SK-N-SH (cell line): ENCODE measurements at regions not wholly inside any gene's neighbourhood (a gene's known extent, or its start where the extent isn't known, plus 50 kb on each side); places are given as distances from the start of the nearest gene placed in this dataset.

Experiments
- CTCF ChIA-PET: fragments of 300-600, 350-600 bp; formaldehyde crosslinking; extraction: SDS; loops from one replicate; lab custom pipeline; 2021; lab: Yijun Ruan, JAX
- POLR2A ChIA-PET: fragments of 350-600 bp; sonication (Branson Sonifier 250); formaldehyde crosslinking; extraction: SDS; loops from one replicate; lab custom pipeline; 2020; ENCODE audit warnings: antibody characterized with exemption, inconsistent platforms; lab: Yijun Ruan, JAX
- DNase-seq: peaks from one replicate; pipeline ENCODE4 v3.0.0; 2012
- H2AFZ ChIP-seq: fragments of 200-600 bp; sonication (generic); 2 replicates; pipeline ENCODE4 v1.8.1; 2016; ENCODE audit warnings: antibody characterized with exemption, mild to moderate bottlenecking, low read depth
- H3F3A ChIP-seq: fragments of 200-600 bp; sonication (generic); replicated peaks from 2 replicates; pipeline ENCODE3; 2016; ENCODE audit warnings: antibody characterized with exemption, mild to moderate bottlenecking; ENCODE audit not compliant: insufficient read depth
- H3K27ac ChIP-seq, 2 experiments: fragments of 200-500 bp in 1 of 2; fragments of 200-600 bp in 1 of 2; sonication (Bioruptor generic) in 1 of 2; sonication (generic), shearing (Covaris generic) in 1 of 2; 2 replicates each; pipeline versions ENCODE4 v1.5.1 to v1.6.1; 2014 to 2016; ENCODE audit warnings: low read depth in 2 of 2, inconsistent platforms in 1 of 2, low read length in 1 of 2, mild to moderate bottlenecking in 1 of 2, mixed read lengths in 1 of 2
- H3K27me3 ChIP-seq: fragments of 200-600 bp; sonication (generic), shearing (Covaris generic); 2 replicates; pipeline ENCODE4 v1.6.1; 2016; ENCODE audit warnings: mixed run types; ENCODE audit not compliant: insufficient read depth
- H3K36me3 ChIP-seq, 2 experiments: fragments of 200-500 bp in 1 of 2; fragments of 200-600 bp in 1 of 2; sonication (Bioruptor generic) in 1 of 2; sonication (generic) in 1 of 2; replicated peaks in 1 of 2; 2 replicates each; pipeline versions ENCODE3 to v1.5.1; 2014 to 2016; ENCODE audit warnings: low read length in 1 of 2, mild to moderate bottlenecking in 1 of 2; ENCODE audit not compliant: insufficient read depth in 2 of 2, control insufficient read depth in 1 of 2
- H3K4me1 ChIP-seq, 2 experiments: fragments of 200-500 bp in 1 of 2; fragments of 200-600 bp in 1 of 2; sonication (Bioruptor generic) in 1 of 2; sonication (generic), shearing (Covaris generic) in 1 of 2; 2 replicates each; pipeline versions ENCODE4 v1.5.1 to v1.6.1; 2014 to 2016; ENCODE audit warnings: low read depth in 1 of 2, low read length in 1 of 2, mixed run types in 1 of 2; ENCODE audit not compliant: insufficient read depth in 2 of 2, control insufficient read depth in 1 of 2
- H3K4me2 ChIP-seq: fragments of 200-600 bp; sonication (generic), shearing (Covaris generic); 2 replicates; pipeline ENCODE4 v1.6.1; 2017; ENCODE audit warnings: mixed run types
- H3K4me3 ChIP-seq, 2 experiments: fragments of 200-500 bp in 1 of 2; fragments of 200-600 bp in 1 of 2; sonication (Bioruptor generic) in 1 of 2; sonication (generic), shearing (Covaris generic) in 1 of 2; 2 replicates each; pipeline versions ENCODE4 v1.5.1 to v1.8.1; 2014 to 2016; ENCODE audit warnings: low read depth in 2 of 2, inconsistent platforms in 1 of 2, low read length in 1 of 2, mild to moderate bottlenecking in 1 of 2, mixed read lengths in 1 of 2, moderate library complexity in 1 of 2
- H3K79me2 ChIP-seq: fragments of 200-600 bp; sonication (generic); 2 replicates; pipeline ENCODE4 v1.8.1; 2017; ENCODE audit warnings: mild to moderate bottlenecking; ENCODE audit not compliant: insufficient read depth
- H3K9ac ChIP-seq: fragments of 200-600 bp; sonication (generic); 2 replicates; pipeline ENCODE4 v1.6.1; 2017; ENCODE audit warnings: mixed run types
- H3K9me2 ChIP-seq: fragments of 200-600 bp; sonication (generic); 2 replicates; pipeline ENCODE4 v1.6.1; 2017; ENCODE audit warnings: mixed run types
- H3K9me3 ChIP-seq: fragments of 200-600 bp; sonication (generic); 2 replicates; pipeline ENCODE4 v1.6.1; 2017; ENCODE audit warnings: mixed run types, mild to moderate bottlenecking, moderate library complexity
- H4K20me1 ChIP-seq: fragments of 200-600 bp; sonication (generic); 2 replicates; pipeline ENCODE4 v1.6.1; 2017; ENCODE audit warnings: mild to moderate bottlenecking, mixed run types; ENCODE audit not compliant: insufficient read depth
- CHD2 ChIP-seq: fragments of 150-350 bp; IDR thresholded peaks from 2 replicates; pipeline ENCODE4 v1.6.1; 2018; ENCODE audit warnings: low read length; ENCODE audit not compliant: partially characterized antibody
- EP300 ChIP-seq, 2 experiments: IDR thresholded peaks; 2 replicates each; pipeline versions ENCODE4 v1.4.0 to v1.6.1; 2012; ENCODE audit warnings: borderline replicate concordance in 1 of 2, low read depth in 1 of 2, low read length in 1 of 2
- EZH2phosphoT487 ChIP-seq: fragments of 200-600 bp; sonication (generic); IDR thresholded peaks from 2 replicates; pipeline ENCODE4 v1.6.1; 2017; ENCODE audit warnings: low read depth, mixed run types, mild to moderate bottlenecking, antibody characterized with exemption, moderate library complexity, borderline replicate concordance
- FOSL2 ChIP-seq: IDR thresholded peaks from 2 replicates; pipeline ENCODE4 v1.4.0; 2012; ENCODE audit warnings: low read depth, mild to moderate bottlenecking, moderate library complexity, borderline replicate concordance
- GABPA ChIP-seq: IDR thresholded peaks from 2 replicates; pipeline ENCODE4 v1.4.0; 2012; ENCODE audit warnings: low read depth, mild to moderate bottlenecking
- GATA2 ChIP-seq: sonication (generic); formaldehyde crosslinking; IDR thresholded peaks from 2 replicates; pipeline ENCODE4 v1.5.0; 2020; ENCODE audit warnings: mild to moderate bottlenecking, missing genetic modification reagents
- IRF3 ChIP-seq: fragments of 150-350 bp; IDR thresholded peaks from 2 replicates; pipeline ENCODE4 v1.6.1; 2016; ENCODE audit warnings: mild to moderate bottlenecking, low read depth, low read length
- JUND ChIP-seq: IDR thresholded peaks from 2 replicates; pipeline ENCODE4 v1.4.0; 2012
- MAX ChIP-seq: IDR thresholded peaks from 2 replicates; pipeline ENCODE4 v1.4.0; 2012; ENCODE audit warnings: low read depth
- MXI1 ChIP-seq: IDR thresholded peaks from 2 replicates; pipeline ENCODE4 v1.6.1; 2012; ENCODE audit warnings: mild to moderate bottlenecking, low read depth, low read length, improper control_type of control experiment
- NFIC ChIP-seq: IDR thresholded peaks from 2 replicates; pipeline ENCODE4 v1.4.0; 2012; ENCODE audit warnings: borderline replicate concordance
- NRF1 ChIP-seq: IDR thresholded peaks from 2 replicates; pipeline ENCODE4 v1.6.1; 2012; ENCODE audit warnings: low read depth, mild to moderate bottlenecking, low read length
- POLR2AphosphoS5 ChIP-seq: IDR thresholded peaks from 2 replicates; pipeline ENCODE4 v1.6.1; 2012; ENCODE audit warnings: low read depth, low read length
- RCOR1 ChIP-seq: fragments of 150-350 bp; IDR thresholded peaks from 2 replicates; pipeline ENCODE4 v1.6.1; 2017; ENCODE audit warnings: antibody characterized with exemption, low read length
- REST ChIP-seq: IDR thresholded peaks from 2 replicates; pipeline ENCODE4 v1.6.1; 2012; ENCODE audit warnings: mild to moderate bottlenecking, low read depth, low read length, moderate library complexity
- RFX5 ChIP-seq: IDR thresholded peaks from 2 replicates; pipeline ENCODE4 v1.6.1; 2012; ENCODE audit warnings: mild to moderate bottlenecking, improper control_type of control experiment, low read length
- RXRA ChIP-seq: IDR thresholded peaks from 2 replicates; pipeline ENCODE4 v1.4.0; 2012; ENCODE audit warnings: low read depth, mild to moderate bottlenecking, borderline replicate concordance
- SMC3 ChIP-seq: IDR thresholded peaks from 2 replicates; pipeline ENCODE4 v1.6.1; 2012; ENCODE audit warnings: low read depth, low read length, improper control_type of control experiment
- TAF1 ChIP-seq: IDR thresholded peaks from 2 replicates; pipeline ENCODE4 v1.6.1; 2012; ENCODE audit warnings: low read depth, mild to moderate bottlenecking, low read length, moderate library complexity, borderline replicate concordance
- TCF12 ChIP-seq: IDR thresholded peaks from 2 replicates; pipeline ENCODE4 v1.4.0; 2012
- TEAD4 ChIP-seq: IDR thresholded peaks from 2 replicates; pipeline ENCODE4 v1.4.0; 2012; ENCODE audit warnings: mild to moderate bottlenecking, borderline replicate concordance; ENCODE audit not compliant: insufficient read depth
- USF2 ChIP-seq: fragments of 150-350 bp; IDR thresholded peaks from 2 replicates; pipeline ENCODE4 v1.6.1; 2017; ENCODE audit warnings: antibody characterized with exemption, low read length, low read depth, borderline replicate concordance
- YY1 ChIP-seq: IDR thresholded peaks from 2 replicates; pipeline ENCODE4 v1.4.0; 2012; ENCODE audit warnings: low read depth, mild to moderate bottlenecking
- WGBS: methylation state at CpG from one replicate; pipeline ENCODE4 v1.1.6; 2017; ENCODE audit warnings: low lambda C conversion rate; 5-methylcytosine and 5-hydroxymethylcytosine counted together

GRCh38 chr9:32092031-32092430, 292.4 kb upstream of the ACO1 start:
- H3K4me1 ChIP-seq = no peaks in the 10 kb centered on the region
- no peak overlapping the region for H3K4me2 ChIP-seq
- H3K4me3 ChIP-seq = no peak overlapping the region
- no peaks in the 10 kb centered on the region for H3K9me3 ChIP-seq
- H3K27me3 ChIP-seq = no peaks in the 10 kb centered on the region
- H3K9me2 ChIP-seq = no peaks in the 10 kb centered on the region
- TF ChIP-seq RCOR1 (no peak), POLR2AphosphoS5 (no peak), TEAD4 (no peak), RFX5 (no peak), NFIC (no peak), FOSL2 (no peak), JUND (no peak), EZH2phosphoT487 (no peak), IRF3 (no peak), RXRA (no peak), TAF1 (no peak), MAX (no peak), MXI1 (no peak), TCF12 (no peak), YY1 (no peak), NRF1 (no peak), SMC3 (no peak), GABPA (no peak), USF2 (no peak)
- ChIA-PET CTCF (no interaction called here), POLR2A (no interaction called here)
- no peak for DNase-seq
- no peak overlapping the region for H3K27ac ChIP-seq
- H4K20me1 ChIP-seq = no peaks in the 10 kb centered on the region
- 11% methylated on average over 1 of the region's 1 CpG for WGBS
- no peak overlapping the region for H2AFZ ChIP-seq
- H3F3A ChIP-seq = no peaks in the 10 kb centered on the region
- no peaks in the 10 kb centered on the region for H3K79me2 ChIP-seq
- H3K36me3 ChIP-seq = no peaks in the 10 kb centered on the region
- no peak overlapping the region for H3K9ac ChIP-seq

- DNase-seq = no peak
- no peaks in the 10 kb centered on the region for H3K79me2 ChIP-seq
- no peaks in the 10 kb centered on the region for H3K36me3 ChIP-seq
- ChIA-PET CTCF (no interaction called here), POLR2A (no interaction called here)
- H3K4me3 ChIP-seq = no peak overlapping the region
- H3K4me1 ChIP-seq = no peaks in the 10 kb centered on the region
- no peaks in the 10 kb centered on the region for H3K9me2 ChIP-seq
- H3K27me3 ChIP-seq = no peaks in the 10 kb centered on the region
- no peaks in the 10 kb centered on the region for H3F3A ChIP-seq
- no peaks in the 10 kb centered on the region for H4K20me1 ChIP-seq
- no peak overlapping the region for H3K4me2 ChIP-seq
- no peak overlapping the region for H3K9ac ChIP-seq
- WGBS = 24% methylated on average over 2 of the region's 2 CpGs
- H3K9me3 ChIP-seq = no peaks in the 10 kb centered on the region
- H3K27ac ChIP-seq = no peak overlapping the region
- no peak overlapping the region for H2AFZ ChIP-seq
- no peak for TF ChIP-seq CHD2
- TF ChIP-seq RFX5 = no peak
- no peak for TF ChIP-seq USF2
- no peak for TF ChIP-seq GATA2 (CRISPR knock-in tag)
- TF ChIP-seq EP300 (IDR thresholded peaks at IDR 0.05; ENCODE audit: borderline replicate concordance in 1 of 2, low read depth in 1 of 2, low read length in 1 of 2) = no peak
- no peak for TF ChIP-seq TEAD4
- no peak for TF ChIP-seq REST
These were observed 267.2 kb upstream of the ACO1 start for GRCh38 chr9:32117291-32117690.
